Dermis blood vessel endothelial cell (primary cell): ENCODE measurements at regions not wholly inside any gene's neighbourhood (a gene's known extent, or its start where the extent isn't known, plus 50 kb on each side); places are given as distances from the start of the nearest gene placed in this dataset.
"Not testable (repeated sequence)": the region's sequence is repeated elsewhere in the genome, so short reads cannot be mapped to it uniquely, and the experiment has no call there.

Source experiments
- DNase-seq: peaks from one replicate; pipeline ENCODE4 v3.0.0; 2010

DNA sequence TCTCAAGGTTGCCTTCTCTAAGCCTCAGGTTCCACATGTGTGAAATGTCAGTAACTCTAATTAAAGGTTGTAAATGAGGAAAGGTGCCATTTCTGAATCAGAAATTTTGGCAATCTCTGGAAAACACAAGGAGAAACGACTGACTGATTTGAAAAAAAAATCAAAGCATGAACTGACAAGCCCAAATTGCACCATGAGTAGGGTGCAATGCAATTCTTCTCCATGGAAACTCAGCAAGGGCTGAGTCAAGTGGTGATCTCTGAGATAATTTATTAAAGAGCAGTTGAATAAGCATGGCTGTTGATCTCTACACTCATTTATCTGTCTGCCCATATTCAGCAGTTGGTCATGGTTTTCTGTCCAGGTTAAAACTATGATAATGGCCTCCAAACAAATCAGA is 201.6 kb upstream of the CMC1 start:
- DNase-seq: no peak

DNA sequence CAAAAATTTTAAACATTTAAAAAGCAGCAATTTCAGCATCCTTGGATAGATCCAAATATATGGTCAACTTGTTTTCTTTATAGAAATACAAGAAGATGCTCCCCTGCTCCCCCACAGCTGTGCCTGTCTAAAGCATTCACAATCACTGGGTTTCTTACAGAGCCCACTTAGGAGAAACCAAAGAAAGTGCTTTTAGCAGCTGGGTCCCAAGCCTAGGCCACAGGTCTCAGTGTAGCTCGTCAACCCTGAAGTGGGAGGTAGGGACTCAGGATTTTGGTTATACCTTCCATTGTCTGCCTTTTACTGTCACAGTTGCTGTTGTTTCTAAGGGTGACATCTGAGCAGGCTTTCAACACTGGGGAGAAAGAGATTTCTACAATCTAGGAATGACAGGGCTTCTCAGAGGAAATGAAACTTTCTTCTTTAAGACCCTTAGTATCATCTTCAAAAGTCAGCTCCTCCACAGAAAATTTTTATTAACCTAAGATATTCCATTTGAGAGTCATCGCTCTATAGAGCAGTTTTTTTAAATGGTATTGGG is 199.3 kb upstream of the CMC1 start:
- DNase-seq: no peak

DNA sequence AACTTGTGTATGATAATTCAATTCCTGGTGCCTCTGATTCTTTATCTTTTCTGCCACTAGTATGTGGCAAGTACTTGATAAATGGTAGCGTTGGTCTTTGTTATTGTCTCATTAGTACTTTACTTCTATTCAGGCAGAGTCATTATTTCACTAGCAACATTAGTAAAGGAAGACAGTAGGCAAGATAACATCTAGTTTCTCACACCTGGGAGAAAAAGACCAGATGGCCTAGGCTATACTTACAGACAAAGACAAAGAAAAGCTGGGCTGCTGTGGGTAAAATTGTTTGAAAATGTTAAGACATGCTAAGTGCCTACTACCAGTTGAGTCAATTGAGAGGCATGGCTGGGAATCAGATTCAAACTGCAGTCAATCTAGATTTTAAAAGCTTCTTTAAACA is 198.7 kb upstream of the CMC1 start:
- DNase-seq: no peak

DNA sequence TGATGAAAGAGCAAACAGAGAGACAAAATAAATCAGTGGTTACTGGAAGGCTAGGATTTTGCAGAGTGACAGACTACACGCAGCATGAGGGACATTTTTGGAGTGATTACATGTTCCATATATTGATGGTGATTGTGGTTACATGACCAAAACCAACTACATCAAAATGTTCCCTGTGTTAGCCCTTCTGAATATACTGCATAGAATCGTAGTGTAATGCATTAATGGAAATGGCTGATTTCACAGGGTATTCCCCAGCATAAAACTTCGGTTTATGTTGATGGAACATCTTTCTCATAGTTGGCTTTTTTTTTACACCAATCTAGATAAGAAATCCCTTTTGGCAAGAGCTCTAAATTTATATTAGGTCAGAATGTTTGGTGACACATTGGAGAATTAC is 191.3 kb upstream of the CMC1 start:
- no peak for DNase-seq

DNA sequence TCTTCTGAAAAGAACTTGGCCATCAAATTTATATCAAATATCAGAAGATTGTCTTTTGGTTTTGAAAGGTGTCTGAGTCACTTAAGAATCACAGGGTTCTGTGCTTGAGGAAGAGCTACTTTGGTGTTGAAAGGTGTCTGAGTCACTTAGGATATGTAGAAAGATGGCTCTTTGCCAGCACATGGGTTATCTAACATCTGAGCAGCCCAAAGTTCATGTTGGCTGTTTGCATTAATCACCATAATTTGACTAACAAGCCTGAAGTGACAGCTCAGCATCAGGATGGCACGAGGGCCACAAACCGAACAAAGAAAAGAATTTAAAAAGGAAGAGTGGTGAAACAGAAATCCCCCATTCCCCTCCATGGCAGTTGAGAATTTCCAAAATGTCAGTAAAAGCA is 190.5 kb upstream of the CMC1 start:
- no peak for DNase-seq

DNA sequence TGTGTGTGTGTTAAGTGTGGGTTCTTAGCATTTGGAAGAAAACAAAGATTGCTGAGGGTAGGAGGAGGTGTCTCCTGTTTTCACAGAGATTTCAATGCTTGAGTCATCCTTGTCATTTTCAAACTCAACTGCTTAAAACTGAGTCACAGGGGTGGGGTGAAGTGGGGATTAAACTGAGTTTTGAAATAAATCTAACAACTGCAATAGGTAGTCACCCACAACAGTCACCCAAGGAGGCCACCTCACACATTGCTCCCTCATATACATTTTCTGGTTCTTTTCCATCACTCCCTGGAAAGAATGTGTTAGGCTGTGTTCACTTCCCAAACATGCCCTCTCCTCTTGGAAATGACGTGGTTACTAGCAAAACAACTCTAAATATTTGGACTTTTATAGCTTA is 187.7 kb upstream of the CMC1 start:
- DNase-seq: no peak

DNA sequence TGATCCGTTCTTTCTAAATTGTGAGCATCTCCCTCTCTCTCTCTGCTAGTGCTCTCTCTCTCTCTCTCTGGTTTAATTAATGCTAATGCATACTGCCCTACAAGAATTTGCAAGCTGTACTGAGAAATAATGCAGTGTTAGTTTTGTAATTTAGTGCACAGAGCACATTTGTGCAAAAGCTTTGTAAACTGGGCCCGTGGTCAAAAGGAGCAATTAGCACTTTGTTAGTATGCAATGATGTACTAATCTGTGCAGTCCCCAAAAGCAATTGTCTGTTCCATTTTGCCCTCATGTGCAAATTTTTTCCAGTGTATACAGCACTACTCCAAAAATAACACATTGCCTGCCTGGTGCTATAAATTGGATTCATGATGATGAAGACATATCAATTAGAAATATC is 184.6 kb upstream of the CMC1 start:
- no peak for DNase-seq

DNA sequence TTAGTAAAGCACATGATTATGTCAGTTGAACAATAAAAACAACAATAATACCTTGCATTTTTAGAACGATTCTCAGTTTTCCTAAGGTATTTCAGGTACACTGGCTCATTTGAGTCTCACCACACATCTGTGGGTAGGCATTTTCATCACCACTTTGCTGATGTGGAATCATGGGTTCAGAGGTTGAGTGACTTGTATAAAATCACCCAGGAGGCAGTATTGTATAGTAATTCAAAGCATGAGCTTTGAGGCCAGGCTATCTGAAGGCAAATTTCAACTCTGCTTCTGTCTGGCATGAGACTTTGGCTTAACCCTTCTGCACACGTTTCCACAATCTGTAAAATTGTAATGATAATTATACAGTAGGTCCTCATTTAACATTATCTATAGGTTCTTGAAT is 183.9 kb upstream of the CMC1 start:
- DNase-seq: no peak

DNA sequence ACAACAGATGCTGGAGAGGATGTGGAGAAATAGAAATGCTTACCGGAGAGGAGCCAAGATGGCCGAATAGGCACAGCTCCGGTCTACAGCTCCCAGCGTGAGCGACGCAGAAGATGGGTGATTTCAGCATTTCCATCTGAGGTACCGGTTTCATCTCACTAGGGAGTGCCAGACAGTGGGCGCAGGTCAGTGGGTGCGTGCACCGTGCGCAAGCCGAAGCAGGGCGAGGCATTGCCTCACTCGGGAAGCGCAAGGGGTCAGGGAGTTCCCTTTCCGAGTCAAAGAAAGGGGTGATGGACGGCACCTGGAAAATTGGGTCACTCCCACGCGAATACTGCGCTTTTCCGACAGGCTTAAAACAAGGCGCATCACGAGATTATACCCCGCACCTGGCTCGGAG is 182.2 kb upstream of the CMC1 start:
- not testable (repeated sequence) for DNase-seq

DNA sequence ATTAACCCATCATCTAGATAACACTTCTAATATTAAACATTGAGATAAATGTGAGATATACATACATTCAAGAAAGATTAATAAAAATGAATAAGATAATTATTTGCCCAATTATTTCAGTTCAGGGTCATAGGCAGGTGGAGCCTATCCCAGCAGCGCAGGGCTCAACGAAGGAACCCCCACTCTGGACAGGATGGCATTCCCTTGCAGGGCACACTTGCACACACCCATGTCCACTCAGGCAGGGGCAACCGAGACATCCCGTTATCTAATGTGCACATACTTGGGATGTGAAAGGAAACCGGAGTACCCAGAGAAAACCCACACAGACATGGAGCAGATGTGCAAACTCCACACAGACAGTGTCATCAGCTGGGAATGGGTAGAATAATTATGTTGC is 175.4 kb upstream of the CMC1 start:
- no peak for DNase-seq

DNA sequence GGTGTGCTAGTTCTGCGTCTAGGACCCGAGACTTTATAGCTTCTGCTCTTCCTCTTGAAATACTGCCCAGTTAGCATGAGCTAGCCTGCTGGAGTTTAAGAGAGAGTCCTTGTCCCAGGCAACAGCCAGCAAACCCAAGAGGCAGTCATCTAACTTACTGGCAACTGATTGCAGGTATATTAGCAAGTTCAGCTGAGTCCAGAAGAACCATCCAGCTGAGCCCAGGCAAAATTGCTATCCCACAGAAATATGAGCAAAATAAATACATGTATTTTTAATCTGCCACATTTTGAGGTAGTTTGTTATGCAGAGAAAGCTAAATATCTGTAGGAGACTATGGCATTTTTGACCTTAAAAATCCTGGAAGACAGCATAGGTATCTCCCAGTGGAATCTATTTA is 174.4 kb upstream of the CMC1 start:
- DNase-seq: no peak

DNA sequence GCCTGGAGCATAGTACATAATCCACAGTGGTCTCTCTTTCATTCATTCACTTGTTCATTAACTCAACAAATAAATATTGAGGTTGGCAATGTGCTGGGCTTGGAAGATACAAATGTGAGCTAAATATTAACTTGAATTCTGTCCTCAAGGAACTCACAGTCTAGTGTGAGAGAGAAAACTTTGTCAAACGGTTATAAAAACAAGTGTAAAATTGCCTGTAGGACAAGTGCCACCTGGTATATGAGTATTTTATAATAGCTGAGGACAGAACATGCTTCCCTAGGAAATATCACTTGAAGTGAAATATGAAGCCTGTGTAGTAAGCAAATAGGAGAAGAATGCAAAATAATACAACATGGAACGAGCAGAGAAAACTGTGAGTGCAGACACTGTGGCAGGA is 173.1 kb upstream of the CMC1 start:
- no peak for DNase-seq

DNA sequence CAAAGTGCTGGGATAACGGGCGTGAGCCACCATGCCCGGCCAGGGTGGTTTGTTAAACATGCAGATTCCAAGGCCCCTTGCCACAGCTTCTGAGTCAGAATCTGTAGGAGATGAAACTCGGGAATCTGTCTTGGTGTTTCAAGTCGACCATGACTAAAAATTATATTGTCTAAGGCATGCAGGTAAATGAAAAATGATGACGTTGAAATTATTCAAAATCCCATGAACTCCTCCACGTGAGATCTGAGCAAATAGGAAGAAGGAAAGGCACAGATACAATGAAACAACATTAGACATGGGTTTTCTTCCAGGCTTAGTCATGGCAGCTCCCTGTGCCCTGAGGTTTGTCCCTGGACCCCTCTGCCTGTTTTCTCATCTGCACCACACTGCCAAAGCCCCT is 172.0 kb upstream of the CMC1 start:
- DNase-seq: no peak

DNA sequence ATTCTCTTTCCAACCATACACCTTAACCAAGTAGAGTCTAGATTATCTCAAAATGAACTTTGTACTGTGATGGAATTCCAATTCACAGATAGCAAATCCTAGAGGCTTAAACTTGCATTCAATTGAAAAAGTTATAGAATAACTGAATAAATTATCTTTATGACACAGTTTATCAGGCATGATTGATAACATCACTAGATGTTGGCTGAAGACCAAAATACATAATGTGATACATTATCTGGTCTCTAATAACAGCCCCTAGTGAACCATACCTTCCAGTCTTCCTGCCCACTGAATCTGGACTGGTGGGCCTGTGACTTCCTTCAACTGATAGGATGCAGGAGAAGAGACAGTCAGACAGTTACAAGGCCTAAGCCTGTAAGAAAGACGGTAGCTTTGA is 165.2 kb upstream of the CMC1 start:
- no peak for DNase-seq

DNA sequence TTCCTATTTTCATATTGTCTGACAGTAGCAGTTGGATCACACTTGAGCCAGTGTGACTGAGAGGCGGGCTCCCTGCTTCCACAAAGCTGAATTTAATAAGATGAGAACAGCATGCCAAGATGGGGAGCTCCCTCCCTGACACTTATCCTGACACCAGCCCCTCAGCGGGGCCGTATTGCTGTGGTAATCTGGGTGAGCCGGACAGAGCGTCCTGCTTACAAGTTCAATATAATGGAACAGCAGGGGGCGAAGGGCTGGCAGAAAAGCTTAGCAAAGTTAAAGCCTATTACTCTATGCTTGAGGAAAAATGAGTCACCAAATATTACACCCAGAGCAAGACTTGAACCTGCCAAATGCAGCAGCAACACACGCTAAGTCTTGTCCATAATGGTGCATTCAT is 163.8 kb upstream of the CMC1 start:
- peak; percentile 2 for DNase-seq

DNA sequence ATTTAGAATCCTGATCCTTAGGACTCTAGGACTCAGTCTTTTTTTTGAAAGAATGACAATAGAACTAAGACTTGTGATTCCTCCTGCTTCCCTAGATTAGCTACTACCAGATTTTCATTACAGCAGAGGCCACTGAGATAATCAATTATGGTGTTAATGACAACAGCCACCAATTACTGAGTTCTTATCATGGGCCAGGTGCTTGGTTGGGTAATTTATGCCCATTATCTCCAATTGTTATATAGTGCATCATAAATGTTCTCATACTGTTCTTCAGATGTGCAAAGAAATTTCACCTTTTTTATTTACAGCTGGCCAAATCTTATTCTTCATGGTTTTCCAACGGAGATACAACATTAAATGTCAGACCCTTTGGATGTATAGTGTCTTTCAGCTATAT is 162.9 kb upstream of the CMC1 start:
- DNase-seq: no peak

DNA sequence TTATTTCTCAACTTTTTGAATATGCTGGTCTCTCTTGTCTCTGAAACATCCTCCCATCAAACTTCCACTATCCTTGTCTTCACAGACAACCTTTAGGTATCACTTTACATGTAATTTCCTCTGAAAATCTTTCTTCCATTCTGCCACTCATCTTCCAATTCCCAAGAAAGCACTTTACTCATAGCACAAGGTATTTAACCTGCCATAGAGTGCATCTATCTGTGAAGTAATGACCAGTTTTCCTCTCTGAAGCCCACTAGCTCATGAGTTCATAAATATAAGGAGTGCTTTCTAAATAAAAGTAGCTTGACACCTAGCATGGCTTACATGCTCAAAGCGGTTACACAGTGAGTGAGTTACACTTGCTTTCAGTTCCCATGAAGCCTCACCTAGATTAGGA is 160.7 kb upstream of the CMC1 start:
- no peak for DNase-seq

DNA sequence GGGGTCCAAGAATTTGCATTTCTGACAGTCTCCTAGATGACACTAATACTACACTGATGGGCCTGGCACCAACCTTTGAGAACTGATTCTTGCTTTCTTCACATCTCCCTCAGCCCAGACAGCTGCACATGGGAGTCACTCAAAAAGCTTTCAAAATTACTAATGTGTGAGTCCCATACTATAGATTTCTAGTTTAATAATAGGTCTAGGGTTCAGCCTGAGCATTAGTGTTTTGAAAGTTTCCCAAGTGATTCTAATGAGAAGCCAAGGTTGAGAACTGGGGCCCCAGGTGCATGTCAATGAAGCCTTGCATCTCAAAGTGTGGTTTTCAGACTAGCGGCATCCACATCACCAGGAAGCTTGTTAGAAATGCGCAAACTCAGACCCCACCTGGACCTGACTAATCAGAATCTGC is 159.9 kb upstream of the CMC1 start:
- DNase-seq: no peak

DNA sequence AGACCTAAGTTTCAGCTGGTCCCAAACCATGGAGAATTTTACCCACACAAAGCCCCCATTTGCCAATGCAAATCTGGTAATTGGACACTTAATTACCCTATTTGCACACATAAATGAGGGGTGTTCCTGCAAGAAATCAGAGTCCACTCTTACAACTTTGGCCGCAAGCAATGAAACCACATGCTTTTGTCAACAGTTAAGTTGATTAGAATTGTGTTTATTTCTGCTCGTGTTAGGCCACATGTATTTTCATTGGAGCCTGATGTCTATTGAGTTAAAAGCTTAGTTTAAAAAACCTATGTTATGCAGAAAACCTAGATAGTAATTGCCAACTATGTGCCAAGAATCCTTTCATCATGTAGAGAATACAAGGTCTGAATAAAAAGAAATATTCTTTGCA is 153.8 kb upstream of the CMC1 start:
- DNase-seq: no peak

DNA sequence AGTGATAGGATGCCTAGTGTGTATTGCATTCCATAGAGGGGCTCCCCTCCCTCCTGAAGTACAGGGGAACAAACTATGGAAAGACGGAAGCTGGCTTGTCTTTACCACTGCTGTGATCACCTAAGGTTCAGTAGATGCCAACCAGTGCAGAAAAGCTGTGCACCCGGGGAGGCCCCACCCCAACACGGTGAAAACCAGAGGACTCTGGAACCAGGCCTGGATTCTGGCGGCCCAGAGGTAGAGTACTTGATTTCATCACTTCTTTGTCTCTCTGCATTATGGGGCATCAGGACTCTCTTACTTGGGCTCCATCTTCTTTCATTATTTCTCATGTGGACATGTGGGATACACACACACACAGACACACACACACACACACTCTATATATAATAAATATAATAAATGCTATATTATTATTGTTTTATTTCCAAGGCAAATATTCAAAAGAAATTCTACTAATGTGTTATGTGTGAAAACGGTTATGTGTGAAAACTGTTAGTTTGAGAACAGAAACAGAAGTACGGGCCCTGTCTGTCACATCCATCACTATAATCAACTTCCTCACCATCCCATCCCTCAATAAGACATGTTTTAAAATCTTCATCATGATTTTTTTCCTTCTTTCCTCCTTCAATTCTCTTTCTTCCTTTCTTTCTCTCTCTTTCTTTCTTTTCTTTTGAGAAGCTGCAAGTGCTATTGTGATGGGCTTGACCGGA is 152.4 kb upstream of the CMC1 start:
- DNase-seq: no peak

DNA sequence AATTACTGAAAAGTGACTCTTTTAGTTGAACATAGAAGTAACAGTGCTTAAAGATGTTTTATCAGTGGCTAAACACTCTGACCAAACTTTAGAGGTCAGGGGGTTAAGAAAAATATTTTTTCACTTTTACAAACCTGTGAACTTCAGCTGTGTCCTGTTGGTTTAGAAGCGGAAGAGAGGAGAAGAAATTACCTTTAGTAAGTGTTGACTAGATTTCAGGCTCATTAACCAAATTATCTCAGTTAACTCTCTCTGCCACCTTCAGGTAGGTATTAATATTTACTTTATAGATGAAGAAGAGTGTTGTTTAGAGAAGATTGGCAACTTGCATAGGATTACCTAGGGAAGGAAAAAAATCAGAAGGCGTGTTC is 151.9 kb upstream of the CMC1 start:
- DNase-seq: no peak

DNA sequence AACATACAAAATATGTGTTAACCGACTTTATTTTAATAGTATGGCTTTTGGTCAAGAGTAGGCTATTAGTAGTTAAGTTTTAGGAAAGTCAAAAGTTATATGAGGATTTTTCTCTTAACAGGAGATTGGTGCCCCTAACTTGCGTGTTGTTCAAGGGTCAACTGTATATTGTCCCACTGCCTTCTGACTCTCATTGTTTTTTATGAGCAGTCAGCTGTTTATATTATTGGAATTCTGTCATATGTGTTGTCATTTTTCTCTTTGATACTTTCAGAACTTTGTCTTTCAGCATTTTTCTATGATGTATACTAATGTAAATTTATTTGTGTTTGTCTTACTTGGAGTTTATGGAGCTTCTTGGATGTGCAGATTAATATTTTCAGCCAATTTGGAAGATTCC is 142.1 kb upstream of the CMC1 start:
- DNase-seq: no peak

DNA sequence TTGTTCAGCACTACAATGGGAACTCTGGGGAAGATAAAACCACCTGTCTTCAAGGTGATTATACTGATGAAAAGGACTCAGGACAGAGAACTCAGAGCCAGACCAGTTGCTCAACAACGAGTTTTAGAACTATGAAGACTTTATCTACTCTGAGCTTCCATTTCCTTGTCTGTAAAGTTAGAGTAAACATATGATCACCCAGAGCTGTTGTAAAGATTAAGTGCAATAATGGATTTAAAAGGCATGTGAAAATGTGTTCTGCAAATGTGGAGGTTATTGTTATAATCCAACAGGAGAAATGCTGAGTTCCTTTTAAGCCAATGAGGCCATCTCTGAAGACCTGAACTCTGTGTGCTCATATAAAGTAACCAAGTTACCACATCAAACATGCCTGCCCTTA is 139.7 kb upstream of the CMC1 start:
- no peak for DNase-seq

DNA sequence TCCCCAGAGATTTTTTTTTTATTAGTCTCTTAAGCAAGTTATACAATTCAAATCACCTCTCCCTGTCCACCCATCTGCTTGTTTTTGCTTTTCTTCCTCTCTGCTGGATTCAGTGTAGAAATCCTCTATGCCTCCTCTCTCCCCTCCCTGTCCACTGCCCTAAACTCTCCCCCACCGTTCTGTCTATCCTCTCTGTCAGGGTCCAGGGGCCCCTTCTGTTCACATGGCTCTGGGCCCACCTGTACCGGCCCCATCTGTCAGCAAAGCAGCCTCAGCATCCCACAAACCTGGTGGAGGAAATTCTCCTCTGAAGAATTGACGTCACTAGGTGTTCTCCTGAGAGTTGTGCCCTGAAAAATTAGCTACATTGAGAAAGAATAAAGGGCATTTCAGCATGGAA is 137.6 kb upstream of the CMC1 start:
- DNase-seq: no peak

DNA sequence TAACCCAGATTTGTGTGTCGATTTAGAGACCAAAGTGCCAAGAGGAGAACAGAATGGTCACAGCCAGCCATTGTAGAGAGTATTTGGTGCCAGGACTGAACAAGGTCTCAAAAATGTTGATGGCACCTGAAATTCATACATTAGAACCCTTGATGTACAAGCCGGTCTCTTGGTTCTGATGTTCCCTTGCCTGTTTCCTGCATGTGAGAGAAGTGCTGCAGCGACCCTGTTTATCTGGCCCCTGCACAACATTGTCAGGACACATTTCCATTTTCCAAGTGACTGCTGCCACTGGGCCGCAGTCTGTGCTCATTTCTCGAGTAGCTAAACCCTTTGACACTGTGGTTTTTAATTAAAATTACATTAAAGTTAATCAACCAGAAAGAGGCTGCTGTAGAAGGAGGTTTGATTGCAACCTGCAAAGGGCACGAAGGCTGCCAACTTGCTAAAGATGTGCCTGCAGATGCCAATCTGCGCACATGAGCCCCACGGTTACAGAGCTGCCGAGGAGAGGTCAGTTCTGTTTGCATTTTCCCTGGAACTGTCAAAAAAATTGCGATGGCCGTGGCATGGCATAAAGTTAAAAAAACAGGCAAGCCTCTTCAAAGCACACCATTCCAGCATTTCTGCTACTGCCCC is 136.4 kb upstream of the CMC1 start:
- no peak for DNase-seq
